ENCODE measurements at regions not wholly inside any gene's neighbourhood (a gene's known extent, or its start where the extent isn't known, plus 50 kb on each side); places are given as distances from the start of the nearest gene placed in this dataset.

GRCh38 chr2:120465989-120466703 lies 120.2 kb downstream of the INHBB start (continued):
- TF ChIP-seq DRAP1 (CRISPR knock-in tag; IDR thresholded peaks at IDR 0.05) (peak; percentile 91), FLYWCH1 (CRISPR knock-in tag; IDR thresholded peaks at IDR 0.05) (no peak), MEIS1 (CRISPR knock-in tag; IDR thresholded peaks at IDR 0.05; ENCODE audit: borderline replicate concordance) (peak; percentile 91), ZNF556 (CRISPR knock-in tag; IDR thresholded peaks at IDR 0.05; ENCODE audit: borderline replicate concordance) (peak; percentile 95; the same call in 1 of the 2 replicates), ZNF292 (CRISPR knock-in tag; IDR thresholded peaks at IDR 0.05; ENCODE audit: borderline replicate concordance, low read depth) (peak; percentile 96), ZNF274 (CRISPR knock-in tag; IDR thresholded peaks at IDR 0.05) (peak; percentile 81; the same call in 1 of the 2 replicates), MEF2D (CRISPR knock-in tag; IDR thresholded peaks at IDR 0.05) (peak; percentile 97), RFXAP (CRISPR knock-in tag; IDR thresholded peaks at IDR 0.05; ENCODE audit: borderline replicate concordance) (peak; percentile 95), PHB2 (IDR thresholded peaks at IDR 0.05; ENCODE audit: partially characterized antibody) (no peak), HNF1B (CRISPR knock-in tag; IDR thresholded peaks at IDR 0.05) (peak; percentile 97), NCOA2 (CRISPR knock-in tag; IDR thresholded peaks at IDR 0.05) (peak; percentile 99), ZBTB14 (CRISPR knock-in tag; IDR thresholded peaks at IDR 0.05) (peak; percentile 58), ZNF512B (CRISPR knock-in tag; IDR thresholded peaks at IDR 0.05; ENCODE audit: borderline replicate concordance) (no peak), CHD2 (IDR thresholded peaks at IDR 0.05; ENCODE audit: low read depth, low read length) (peak; percentile 49; the same call in 1 of the 2 replicates), PAWR (CRISPR knock-in tag; IDR thresholded peaks at IDR 0.05; ENCODE audit: borderline replicate concordance) (no peak), CBX5 (CRISPR knock-in tag; IDR thresholded peaks at IDR 0.05; ENCODE audit: borderline replicate concordance) (peak; percentile 98; the same call in 1 of the 2 replicates), CC2D1A (CRISPR knock-in tag; IDR thresholded peaks at IDR 0.05) (no peak), IKZF4 (CRISPR knock-in tag; IDR thresholded peaks at IDR 0.05; ENCODE audit: borderline replicate concordance, low read depth, not compliant biosample characterization) (no peak), ZNF777 (CRISPR knock-in tag; IDR thresholded peaks at IDR 0.05) (peak; percentile 78), FUBP1 (CRISPR knock-in tag; IDR thresholded peaks at IDR 0.05; ENCODE audit: borderline replicate concordance) (no peak), ZNF530 (CRISPR knock-in tag; IDR thresholded peaks at IDR 0.05; ENCODE audit: low read depth) (no peak), REPIN1 (CRISPR knock-in tag; IDR thresholded peaks at IDR 0.05; ENCODE audit: borderline replicate concordance, low read depth) (peak; percentile 97)
